Astrocyte of the spinal cord (primary cell): ENCODE measurements at regions not wholly inside any gene's neighbourhood (a gene's known extent, or its start where the extent isn't known, plus 50 kb on each side); places are given as distances from the start of the nearest gene placed in this dataset.

Source experiments
- DNase-seq: peaks from one replicate; pipeline ENCODE4 v3.0.0; 2011; ENCODE audit warnings: low read depth, low spot score
- H3K4me3 ChIP-seq: 2 replicates; pipeline ENCODE4 v1.5.1; 2011; ENCODE audit warnings: low read depth, mild to moderate bottlenecking, low read length, moderate library complexity
- CTCF ChIP-seq: IDR thresholded peaks from 2 replicates; pipeline ENCODE4 v1.5.1; 2012; ENCODE audit warnings: low read depth, mild to moderate bottlenecking, low read length, inconsistent platforms
- in situ Hi-C: cut with HindIII; loops from 2 replicates; pipeline ENCODE4 v1.10.0; 2017; ENCODE audit warnings: low sequenced_read_pairs

- no peak overlapping the region for H3K4me3 ChIP-seq
- in situ Hi-C loops = no loop called here
- TF ChIP-seq CTCF = no peak
- no peak for DNase-seq
Observed at GRCh38 chr13:111394211-111394922, 73.9 kb downstream of the TEX29 start.

- DNase-seq = no peak
- H3K4me3 ChIP-seq = no peak overlapping the region
- no peak for TF ChIP-seq CTCF
- in situ Hi-C loops = no loop called here
Observed at GRCh38 chr13:111395511-111396393, 75.3 kb downstream of the TEX29 start.

GRCh38 chr13:111396457-111396856 lies 76.0 kb downstream of the TEX29 start:
- no peak overlapping the region for H3K4me3 ChIP-seq
- in situ Hi-C loops = no loop called here
- no peak for DNase-seq
- TF ChIP-seq CTCF = no peak

- DNase-seq = no peak
- no peak overlapping the region for H3K4me3 ChIP-seq
- in situ Hi-C loops = no loop called here
- TF ChIP-seq CTCF = no peak
Observed at GRCh38 chr13:111397202-111397880, 76.9 kb downstream of the TEX29 start.

- TF ChIP-seq CTCF = no peak
- H3K4me3 ChIP-seq = no peak overlapping the region
- DNase-seq = no peak
- in situ Hi-C loops = no loop called here
Observed at GRCh38 chr13:111398196-111398595, 77.8 kb downstream of the TEX29 start.

GRCh38 chr13:111398715-111399299 lies 78.4 kb downstream of the TEX29 start:
- TF ChIP-seq CTCF = no peak
- in situ Hi-C loops = no loop called here
- H3K4me3 ChIP-seq = no peak overlapping the region
- DNase-seq = no peak
